CD4-positive, alpha-beta T cell treated with Interleukin-1 beta for 1 hour (primary cell): ENCODE measurements at regions not wholly inside any gene's neighbourhood (a gene's known extent, or its start where the extent isn't known, plus 50 kb on each side); places are given as distances from the start of the nearest gene placed in this dataset.
"Not testable (repeated sequence)": the region's sequence is repeated elsewhere in the genome, so short reads cannot be mapped to it uniquely, and the experiment has no call there.

ENCODE experiments used
- DNase-seq, 2 donors: peaks; one replicate each; pipeline ENCODE4 v3.0.0-alpha.2; 2020 to 2022

- peak in 1 of 2 donors; percentile 9 for DNase-seq
Measured at GRCh38 chr5:79924936-79925893, 65.8 kb downstream of the MTX3 start.

- DNase-seq: no peak
Measured at GRCh38 chr5:79923431-79923830, 67.6 kb downstream of the MTX3 start.

GRCh38 chr5:79922626-79923025 is 68.4 kb downstream of the MTX3 start:
- no peak for DNase-seq

GRCh38 chr5:79907452-79907851 is 83.6 kb downstream of the MTX3 start:
- not testable (repeated sequence) for DNase-seq

- not testable (repeated sequence) for DNase-seq
Measured at GRCh38 chr5:79902571-79902970, 88.5 kb downstream of the MTX3 start.

- no peak for DNase-seq
Measured at GRCh38 chr5:79901631-79902030, 89.4 kb downstream of the MTX3 start.

GRCh38 chr5:79898611-79899010 is 92.5 kb downstream of the MTX3 start:
- no peak for DNase-seq

GRCh38 chr5:79893976-79894375 is 97.1 kb downstream of the MTX3 start:
- DNase-seq: no peak

- DNase-seq: no peak
Measured at GRCh38 chr5:79893485-79893884, 97.6 kb downstream of the MTX3 start.

- no peak for DNase-seq
Measured at GRCh38 chr5:79890930-79891249, 100.2 kb downstream of the MTX3 start.

- DNase-seq: no peak
Measured at GRCh38 chr5:79890119-79890929, 100.7 kb downstream of the MTX3 start.

GRCh38 chr5:79888643-79889042 is 102.4 kb downstream of the MTX3 start:
- DNase-seq: no peak

- no peak for DNase-seq
Measured at GRCh38 chr5:79886925-79887655, 104.0 kb downstream of the MTX3 start.

- no peak for DNase-seq
Measured at GRCh38 chr5:79886456-79886855, 104.6 kb downstream of the MTX3 start.

- DNase-seq: not testable (repeated sequence)
Measured at GRCh38 chr5:79879880-79880279, 111.2 kb downstream of the MTX3 start.

GRCh38 chr5:79878721-79879336 is 112.2 kb downstream of the MTX3 start:
- DNase-seq: no peak

- DNase-seq: no peak
Measured at GRCh38 chr5:79878136-79878679, 112.9 kb downstream of the MTX3 start.

GRCh38 chr5:79876456-79876855 is 114.6 kb downstream of the MTX3 start:
- no peak for DNase-seq

- DNase-seq: no peak
Measured at GRCh38 chr5:79875230-79875629, 115.8 kb downstream of the MTX3 start.

GRCh38 chr5:79873187-79873586 is 117.9 kb downstream of the MTX3 start:
- no peak for DNase-seq

- no peak for DNase-seq
Measured at GRCh38 chr5:79872291-79872690, 118.8 kb downstream of the MTX3 start.

GRCh38 chr5:79871364-79872120 is 119.5 kb downstream of the MTX3 start:
- no peak for DNase-seq
